H1 (cell line): ENCODE measurements at regions not wholly inside any gene's neighbourhood (a gene's known extent, or its start where the extent isn't known, plus 50 kb on each side); places are given as distances from the start of the nearest gene placed in this dataset.

ENCODE experiments used
- CHD1 ChIP-seq: IDR thresholded peaks from 2 replicates; pipeline ENCODE4 v1.6.1; 2012; ENCODE audit warnings: low read depth, low read length, improper control_type of control experiment
- RAD21 ChIP-seq, 2 experiments: IDR thresholded peaks in 1 of 2; conservative IDR thresholded peaks in 1 of 2; 2 replicates each; pipeline ENCODE4 v1.6.1; 2011; ENCODE audit warnings: low read depth in 2 of 2, low read length in 2 of 2, improper control_type of control experiment in 1 of 2, inconsistent platforms in 1 of 2, mild to moderate bottlenecking in 1 of 2, moderate library complexity in 1 of 2
- SP1 ChIP-seq: IDR thresholded peaks from 2 replicates; pipeline ENCODE4 v1.6.1; 2011; ENCODE audit warnings: low read depth, low read length
- SP2 ChIP-seq: IDR thresholded peaks from 2 replicates; pipeline ENCODE4 v1.6.1; 2012; ENCODE audit warnings: mild to moderate bottlenecking, low read length, inconsistent platforms
- SUZ12 ChIP-seq: fragments of 200-600 bp; sonication (generic); IDR thresholded peaks from 2 replicates; pipeline ENCODE4 v1.6.1; 2012; ENCODE audit warnings: mild to moderate bottlenecking, inconsistent platforms, low read length, moderate library complexity, mixed read lengths

DNA sequence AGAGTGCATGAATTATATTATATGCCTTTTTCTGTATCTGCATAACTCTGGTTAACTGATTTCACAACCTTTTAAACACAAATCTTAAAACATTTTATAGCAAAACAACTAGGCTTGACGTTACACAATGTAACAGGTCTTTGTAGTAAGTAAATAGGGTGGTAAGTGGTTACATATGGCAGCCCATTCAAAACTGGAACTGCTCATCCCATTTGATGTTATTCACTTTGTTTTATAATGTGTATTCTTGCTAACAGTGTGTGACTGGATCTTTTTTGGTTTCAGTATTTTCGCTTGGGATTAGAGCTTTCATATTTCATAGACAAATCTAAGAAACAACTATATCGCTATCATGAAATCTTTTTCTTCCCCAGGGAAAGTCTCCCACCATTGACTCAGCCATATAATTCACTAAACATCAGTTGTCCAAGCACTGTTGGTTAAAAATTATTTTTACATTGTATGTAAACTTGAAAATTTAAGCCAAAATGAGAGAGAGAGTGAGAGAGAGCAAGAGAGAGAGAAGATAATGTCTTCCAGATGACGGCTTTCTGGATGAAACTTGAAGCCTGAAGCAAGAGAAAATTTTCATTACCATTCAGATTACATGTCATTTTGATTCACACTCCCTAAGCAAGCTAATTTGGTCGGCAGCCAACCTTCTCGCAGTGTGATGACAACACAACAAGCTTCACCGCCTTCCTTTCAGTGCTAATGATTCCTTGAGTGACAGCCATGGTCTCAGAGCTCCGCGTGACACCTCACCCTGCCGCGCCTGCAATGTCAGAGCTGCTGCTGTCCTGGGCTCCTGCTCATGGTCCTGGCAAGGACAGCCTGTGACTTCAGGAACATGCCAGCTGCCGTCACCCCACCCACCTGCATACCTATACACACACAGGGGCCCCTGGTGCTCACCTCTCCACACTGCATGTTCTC lies 946.9 kb upstream of the SOX11 start (continued):
- TF ChIP-seq SUZ12 (no peak), CHD1 (no peak), SP1 (no peak), RAD21 (IDR thresholded peaks at IDR 0.05 in 1 of 2, conservative IDR thresholded peaks at IDR 0.05 in 1 of 2; ENCODE audit: low read depth in 2 of 2, low read length in 2 of 2) (peak in 1 of 2 experiments; percentile 24; a peak in 1 of 4 replicates), SP2 (no peak)
- TF ChIP-seq, all 59 proteins: peak for 2
